HG03095 (cell line): ENCODE measurements at regions not wholly inside any gene's neighbourhood (a gene's known extent, or its start where the extent isn't known, plus 50 kb on each side); places are given as distances from the start of the nearest gene placed in this dataset.
A peak's percentile ranks its signal among the peaks of the same experiment; 100 is the strongest.

Experiments
- ATAC-seq: cut with Tn5 transposase; IDR thresholded peaks from one replicate; pipeline ENCODE4 v1.9.1; 2021; ENCODE audit warnings: moderate library complexity; ENCODE audit not compliant: unreplicated experiment

DNA sequence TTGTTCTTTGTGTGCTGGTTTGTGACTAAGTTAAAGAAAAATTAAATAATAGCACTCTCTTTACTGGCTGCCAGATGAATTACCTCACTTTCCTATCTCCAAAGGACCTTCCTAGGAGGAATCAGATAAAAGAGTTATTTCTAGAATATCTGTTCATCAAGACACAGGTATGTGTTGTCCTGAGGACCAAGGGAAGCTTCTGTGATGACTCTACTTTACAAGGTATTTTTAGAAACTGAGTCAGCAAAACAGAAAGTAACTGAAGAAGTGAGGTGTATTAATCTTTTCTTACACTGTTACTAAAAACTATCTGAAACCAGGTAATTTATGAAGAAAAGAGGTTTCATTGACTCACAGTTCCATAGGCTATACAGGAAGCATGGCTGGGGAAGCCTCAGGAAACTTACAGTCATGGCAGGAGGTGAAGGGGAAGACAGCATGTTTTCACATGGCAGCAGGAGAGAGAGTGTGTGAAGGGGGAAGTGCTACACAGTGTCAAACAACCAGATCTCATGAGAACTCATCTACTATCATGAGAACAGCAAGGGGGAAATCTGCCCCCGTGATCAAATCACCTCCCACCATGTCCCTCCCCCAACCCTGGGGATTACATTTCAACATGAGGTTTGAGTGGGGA is 189.2 kb upstream of the DMAC1 start:
- no peak for ATAC-seq

GRCh38 chr9:7984692-7985091 is 185.1 kb upstream of the DMAC1 start:
- ATAC-seq: no peak

GRCh38 chr9:7984203-7984602 is 184.6 kb upstream of the DMAC1 start:
- no peak for ATAC-seq

GRCh38 chr9:7983490-7983889 is 183.9 kb upstream of the DMAC1 start:
- no peak for ATAC-seq

- no peak for ATAC-seq
These were observed 183.3 kb upstream of the DMAC1 start for GRCh38 chr9:7982907-7983306.

DNA sequence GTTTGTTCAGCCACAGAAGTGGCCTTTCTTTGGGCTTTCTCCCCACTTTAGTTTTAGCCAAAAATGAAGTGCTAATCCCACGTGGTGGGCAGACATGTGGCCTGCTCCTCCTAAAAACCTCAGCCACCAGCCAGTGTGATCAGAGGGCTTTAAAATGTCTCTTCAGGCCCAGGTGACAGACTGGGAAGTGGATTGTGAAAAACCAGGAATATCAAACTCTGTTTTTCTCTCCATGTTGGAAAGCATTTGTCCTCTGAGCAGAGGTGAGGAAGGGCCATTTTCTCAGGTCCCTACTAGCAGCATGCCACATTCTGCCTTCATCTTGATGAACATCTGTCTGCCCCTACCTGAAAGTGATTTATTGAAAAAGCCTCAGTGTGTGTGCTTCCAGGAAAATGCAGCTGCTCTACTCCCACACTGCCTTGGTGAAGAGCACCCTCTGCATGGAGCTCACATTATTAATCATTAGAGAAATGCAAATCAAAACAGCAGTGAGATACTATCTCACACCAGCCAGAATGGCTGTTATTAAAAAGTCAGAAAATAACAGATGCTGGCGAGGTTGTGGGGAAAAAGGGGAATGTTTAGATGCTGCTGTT is 181.2 kb upstream of the DMAC1 start:
- ATAC-seq: no peak

- no peak for ATAC-seq
These were observed 180.5 kb upstream of the DMAC1 start for GRCh38 chr9:7980041-7980440.

GRCh38 chr9:7979611-7980010 is 180.0 kb upstream of the DMAC1 start:
- ATAC-seq: no peak

DNA sequence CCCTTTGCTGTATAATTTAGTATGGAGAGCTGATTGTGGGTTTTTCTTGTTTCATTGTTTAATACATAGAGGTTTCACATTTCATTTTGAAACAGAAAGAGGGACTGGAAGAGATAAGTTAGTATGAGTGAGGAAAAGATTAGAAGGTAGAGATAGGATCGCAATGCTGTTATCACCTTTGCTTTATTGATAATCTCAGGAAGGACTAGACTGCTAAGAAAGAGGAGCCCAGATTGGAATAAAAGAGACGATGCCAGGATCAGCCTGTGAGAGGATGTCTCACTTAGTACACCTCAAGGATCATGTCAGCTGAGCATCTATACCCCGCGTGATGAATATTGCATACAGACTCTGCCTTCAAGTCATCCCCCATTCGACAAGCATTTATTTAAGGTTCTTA is 178.0 kb upstream of the DMAC1 start:
- ATAC-seq: no peak

DNA sequence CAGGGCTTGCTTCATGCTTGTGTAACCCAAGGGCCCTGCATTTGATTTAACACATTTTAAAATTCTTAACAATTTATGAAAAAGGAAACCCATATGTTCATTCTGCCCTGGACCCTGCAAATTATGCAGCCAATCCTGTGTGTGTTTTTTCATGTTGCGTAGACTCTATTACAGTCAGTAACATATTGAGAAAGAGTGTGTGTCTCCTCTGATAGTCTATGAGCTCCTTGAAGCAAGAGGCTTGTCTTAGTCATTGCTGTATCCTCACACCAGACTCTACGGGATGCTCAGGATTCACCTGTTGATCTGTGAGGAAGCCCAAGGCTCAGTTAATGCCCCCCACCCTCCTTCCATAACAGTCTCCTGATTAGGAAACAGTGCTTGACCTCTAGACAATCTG is 177.3 kb upstream of the DMAC1 start:
- ATAC-seq: no peak

- peak; percentile 98 for ATAC-seq
These were observed 176.7 kb upstream of the DMAC1 start for GRCh38 chr9:7976167-7976755.

DNA sequence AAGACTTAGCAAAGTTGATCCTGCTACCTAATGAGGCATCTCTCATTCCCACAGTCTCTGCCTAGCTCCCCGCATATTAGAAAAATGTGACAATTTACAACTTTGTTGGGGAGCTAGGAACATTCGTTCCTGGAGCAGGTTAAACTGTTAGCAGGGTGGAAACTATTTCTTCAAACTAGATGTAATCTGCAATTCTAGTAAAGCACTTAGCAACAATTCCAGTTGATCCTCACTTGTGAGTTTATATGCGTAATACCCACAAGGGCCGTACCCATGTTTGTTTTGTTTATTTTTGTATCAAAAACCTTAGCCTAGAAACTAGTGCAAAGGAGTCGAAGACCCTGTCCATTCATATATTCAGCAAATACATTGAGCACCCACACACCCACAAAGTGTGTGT is 175.8 kb upstream of the DMAC1 start:
- no peak for ATAC-seq

GRCh38 chr9:7974335-7974960 is 174.9 kb upstream of the DMAC1 start:
- ATAC-seq: peak; percentile 30

DNA sequence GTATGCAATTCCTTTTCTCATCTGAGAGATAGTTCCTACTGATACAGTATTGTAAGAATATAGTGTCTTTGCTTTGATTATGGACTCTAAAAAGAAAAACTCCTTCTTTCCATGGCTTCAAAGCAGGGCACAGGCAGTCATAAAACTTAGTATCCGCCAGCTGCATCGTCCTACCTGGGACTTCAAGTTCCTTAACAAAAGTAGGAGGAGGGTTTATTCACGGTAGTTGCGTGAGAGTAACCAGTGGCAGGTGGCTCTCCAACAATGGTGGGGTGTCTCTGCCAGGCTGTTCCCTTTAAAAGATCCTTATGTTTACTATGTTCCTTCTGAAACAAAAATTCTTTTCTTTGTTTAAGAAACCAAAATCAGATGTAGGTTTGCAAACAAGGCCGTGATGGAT is 173.5 kb upstream of the DMAC1 start:
- ATAC-seq: no peak

GRCh38 chr9:7970681-7971330 is 171.2 kb upstream of the DMAC1 start:
- no peak for ATAC-seq

DNA sequence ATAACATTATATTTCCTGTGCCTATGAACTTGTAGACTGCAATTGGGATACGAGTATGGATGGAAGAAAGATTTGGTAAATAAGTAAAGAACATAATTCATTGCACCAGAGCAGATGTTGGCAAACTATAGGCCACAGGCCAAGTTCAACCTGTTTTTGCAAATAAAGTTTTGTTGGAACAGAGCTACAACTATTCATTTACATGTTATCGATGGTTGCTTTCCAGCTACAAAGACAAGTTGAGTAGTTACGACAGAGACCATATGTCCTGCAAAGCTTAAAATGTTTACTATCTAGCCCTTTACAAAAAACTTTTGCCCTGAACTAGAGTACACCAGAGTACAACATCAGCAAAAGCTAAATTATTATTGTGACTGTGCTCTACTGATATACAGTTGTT is 169.1 kb upstream of the DMAC1 start:
- ATAC-seq: no peak

DNA sequence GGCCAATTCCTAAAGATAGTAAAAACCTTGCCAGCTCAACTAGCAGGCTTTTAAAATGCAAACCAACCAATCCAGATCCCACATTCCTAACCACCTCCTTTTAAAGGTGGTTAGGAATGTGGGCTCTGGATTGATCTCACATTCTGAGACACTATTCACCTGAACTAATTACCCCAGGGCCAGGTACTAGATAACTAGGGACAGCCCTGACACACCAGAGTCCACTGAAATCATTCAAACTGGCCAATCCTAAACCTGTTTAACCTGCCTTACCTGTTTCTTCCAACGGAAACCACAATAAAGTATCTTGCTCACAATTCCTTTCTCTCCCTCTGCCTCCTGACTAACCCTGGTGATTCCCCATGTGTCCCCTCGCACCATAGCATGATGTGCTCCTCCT is 168.3 kb upstream of the DMAC1 start:
- no peak for ATAC-seq

GRCh38 chr9:7967093-7967827 is 167.7 kb upstream of the DMAC1 start:
- no peak for ATAC-seq

DNA sequence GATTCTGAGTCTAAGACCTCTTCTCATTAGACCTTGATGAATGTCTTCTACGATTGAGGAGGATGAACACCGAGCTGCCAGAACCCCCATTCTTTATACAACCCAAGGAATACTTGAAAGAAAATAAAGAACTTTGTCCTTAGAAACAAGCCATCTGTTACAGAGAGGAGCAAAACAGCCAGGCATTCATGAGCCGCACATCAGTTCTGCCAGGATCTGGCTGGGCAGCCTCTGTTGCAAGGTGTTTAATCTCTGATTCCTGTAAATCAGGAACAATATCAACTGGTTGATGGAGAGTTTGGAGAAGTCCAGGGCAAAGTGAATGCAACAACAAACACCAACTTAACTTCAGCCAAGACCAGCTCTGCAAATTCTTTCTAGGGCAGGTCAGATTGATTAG is 165.5 kb upstream of the DMAC1 start:
- ATAC-seq: no peak

GRCh38 chr9:7963026-7963425 is 163.4 kb upstream of the DMAC1 start:
- ATAC-seq: no peak

DNA sequence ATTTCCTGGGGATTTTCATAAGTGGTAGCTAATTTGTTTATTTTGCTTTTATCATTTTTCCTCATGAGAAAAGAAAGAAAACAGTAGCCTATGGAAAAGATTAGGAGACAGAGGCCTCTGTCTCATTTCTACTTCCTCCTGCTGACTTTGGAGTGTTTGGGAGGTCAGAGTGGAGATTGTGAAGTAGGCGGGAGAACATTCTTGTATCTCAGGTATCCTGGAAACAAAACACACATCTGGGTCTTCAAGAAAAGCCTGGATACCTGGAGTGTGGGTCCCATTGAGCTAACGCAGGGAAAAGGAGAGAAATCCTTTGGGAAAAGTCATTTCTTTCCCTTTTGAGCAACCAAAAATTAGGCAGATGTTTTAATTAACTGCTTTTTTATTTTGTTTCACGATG is 161.5 kb upstream of the DMAC1 start:
- ATAC-seq: no peak
